ENCODE measurements at regions not wholly inside any gene's neighbourhood (a gene's known extent, or its start where the extent isn't known, plus 50 kb on each side); places are given as distances from the start of the nearest gene placed in this dataset.

DNA sequence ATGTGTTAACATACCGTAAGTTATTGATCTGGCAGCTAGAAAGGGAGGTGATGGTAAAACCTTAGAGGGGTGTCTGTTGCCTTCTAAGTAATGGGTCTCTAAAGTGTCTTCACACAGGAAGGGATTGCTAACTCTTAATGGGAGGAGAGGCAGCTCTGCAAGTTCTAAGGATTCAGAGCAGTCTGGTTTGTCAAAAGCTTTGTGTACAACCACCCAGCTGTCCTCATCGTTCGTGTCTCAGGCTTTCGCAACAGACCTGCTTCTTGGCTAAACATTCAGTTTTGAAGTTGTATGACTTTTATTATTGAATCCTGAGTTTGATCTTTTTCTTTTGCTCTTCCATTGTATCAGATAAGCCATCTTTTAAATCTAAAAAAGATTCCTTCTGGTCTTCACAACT lies 404.9 kb downstream of the SQOR start:
- Histone ChIP-seq H4K20me1 (ENCODE audit: control insufficient read depth, insufficient read depth, insufficient read length) (no peaks in the 10 kb centered on the region), H4K5ac (ENCODE audit: insufficient read length, low read depth, low read length) (no peak overlapping the region), H3K27me3 (ENCODE audit: insufficient read depth, low read length) (no peaks in the 10 kb centered on the region), H2BK12ac (ENCODE audit: insufficient read length, low read depth, low read length) (no peak overlapping the region), H4K8ac (replicated peaks; ENCODE audit: insufficient read length, low read depth, low read length) (no peak overlapping the region), H2AFZ (ENCODE audit: low read length) (no peak overlapping the region), H2AK5ac (ENCODE audit: insufficient read length, low read length) (no peak overlapping the region), H3K23me2 (ENCODE audit: insufficient read length, low read depth, low read length, poor library complexity, severe bottlenecking) (no peaks in the 10 kb centered on the region), H3K56ac (ENCODE audit: insufficient read length, low read depth, low read length) (no peak overlapping the region), H3K4ac (ENCODE audit: low read depth, low read length) (no peak overlapping the region), H3K27ac (ENCODE audit: insufficient read length, low read depth, low read length) (no peak overlapping the region), H3K9me3 (ENCODE audit: control insufficient read depth, low read depth, low read length) (no peaks in the 10 kb centered on the region), H2BK15ac (ENCODE audit: low read depth, low read length) (no peak overlapping the region), H3T11ph (ENCODE audit: low read length) (no peak overlapping the region), H3K4me1 (ENCODE audit: insufficient read depth, low read length) (no peaks in the 10 kb centered on the region), H3K23ac (ENCODE audit: insufficient read length, low read depth, low read length) (no peak overlapping the region), H2BK120ac (ENCODE audit: low read depth, low read length, poor library complexity, severe bottlenecking) (no peak overlapping the region), H2BK20ac (ENCODE audit: low read depth, low read length, poor library complexity, severe bottlenecking) (no peak overlapping the region), H4K91ac (ENCODE audit: insufficient read length, low read depth, low read length) (no peak overlapping the region), H3K79me1 (ENCODE audit: insufficient read depth, low read depth, low read length, poor library complexity, severe bottlenecking) (no peaks in the 10 kb centered on the region), H3K14ac (ENCODE audit: insufficient read depth, low read length) (no peak overlapping the region), H3K79me2 (ENCODE audit: insufficient read depth, low read length) (no peaks in the 10 kb centered on the region), H2BK5ac (ENCODE audit: insufficient read length, low read length) (no peak overlapping the region), H3K4me2 (ENCODE audit: insufficient read depth, insufficient read length, low read length) (no peak overlapping the region), H3K9ac (ENCODE audit: extremely low read depth, insufficient read length, low read length) (no peak overlapping the region), H3K18ac (ENCODE audit: insufficient read length, low read depth, low read length) (no peak overlapping the region)
- DNase-seq: no peak
- TF ChIP-seq, protein P1, sequence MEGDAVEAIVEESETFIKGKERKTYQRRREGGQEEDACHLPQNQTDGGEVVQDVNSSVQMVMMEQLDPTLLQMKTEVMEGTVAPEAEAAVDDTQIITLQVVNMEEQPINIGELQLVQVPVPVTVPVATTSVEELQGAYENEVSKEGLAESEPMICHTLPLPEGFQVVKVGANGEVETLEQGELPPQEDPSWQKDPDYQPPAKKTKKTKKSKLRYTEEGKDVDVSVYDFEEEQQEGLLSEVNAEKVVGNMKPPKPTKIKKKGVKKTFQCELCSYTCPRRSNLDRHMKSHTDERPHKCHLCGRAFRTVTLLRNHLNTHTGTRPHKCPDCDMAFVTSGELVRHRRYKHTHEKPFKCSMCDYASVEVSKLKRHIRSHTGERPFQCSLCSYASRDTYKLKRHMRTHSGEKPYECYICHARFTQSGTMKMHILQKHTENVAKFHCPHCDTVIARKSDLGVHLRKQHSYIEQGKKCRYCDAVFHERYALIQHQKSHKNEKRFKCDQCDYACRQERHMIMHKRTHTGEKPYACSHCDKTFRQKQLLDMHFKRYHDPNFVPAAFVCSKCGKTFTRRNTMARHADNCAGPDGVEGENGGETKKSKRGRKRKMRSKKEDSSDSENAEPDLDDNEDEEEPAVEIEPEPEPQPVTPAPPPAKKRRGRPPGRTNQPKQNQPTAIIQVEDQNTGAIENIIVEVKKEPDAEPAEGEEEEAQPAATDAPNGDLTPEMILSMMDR (conservative IDR thresholded peaks at IDR 0.05): no peak
- no CpG with 5 or more reads among the region's 4 CpGs for WGBS (ENCODE audit: extremely low coverage, insufficient read length, low lambda C conversion rate)
- no peaks in the 10 kb centered on the region for H3K36me3 Mint-ChIP-seq (ENCODE audit: insufficient read depth in 1 of 3, low read depth in 3 of 3)
- H3K4me3 Mint-ChIP-seq: no peak overlapping the region
- no peak overlapping the region for H3K27ac Mint-ChIP-seq
- peaks cover 11 to 24% of the 10 kb centered on the region in 2 experiments for H3K9me3 Mint-ChIP-seq
- H3K27me3 Mint-ChIP-seq (ENCODE audit: low read depth): no peaks in the 10 kb centered on the region
- peaks cover 0 to 3% of the 10 kb centered on the region in 2 experiments; a peak in 1 of 4 replicates for H3K4me1 Mint-ChIP-seq

Data from H9 (cell line).